IMR-90 (cell line): ENCODE measurements at regions not wholly inside any gene's neighbourhood (a gene's known extent, or its start where the extent isn't known, plus 50 kb on each side); places are given as distances from the start of the nearest gene placed in this dataset.

Experiments used
- ATAC-seq: fragments of 200-7000 bp; cut with Tn5 transposase; 2 replicates; pipeline ENCODE4 v1.9.1; 2020; ENCODE audit warnings: low read depth, mild to moderate bottlenecking, moderate library complexity
- BruUV-seq: library from RNA; stranded (reverse); fragments of 400-500 nt; replicated peaks from 2 replicates; lab custom pipeline; 2021; lab: Mats Ljungman, UMichigan
- CTCF ChIA-PET: fragments of 300-600 bp; formaldehyde crosslinking; extraction: SDS; loops from one replicate; lab custom pipeline; 2021; ENCODE audit warnings: antibody characterized with exemption; lab: Yijun Ruan, JAX
- POLR2A ChIA-PET: fragments of 300-600 bp; sonication (Branson Sonifier 250); formaldehyde crosslinking; loops from one replicate; lab custom pipeline; 2022; ENCODE audit warnings: antibody characterized with exemption; ENCODE audit not compliant: unreplicated experiment; lab: Charles Lee
- DNase-seq: peaks from one replicate; pipeline ENCODE4 v3.0.0; 2013
- H2AFZ ChIP-seq: replicated peaks from 2 replicates; pipeline ENCODE3; 2013; ENCODE audit warnings: low read length, mild to moderate bottlenecking; ENCODE audit not compliant: poor library complexity
- H2AK5ac ChIP-seq: 2 replicates; pipeline ENCODE4 v1.6.1; 2013; ENCODE audit warnings: low read depth, low read length, inconsistent platforms
- H2AK9ac ChIP-seq: replicated peaks from 2 replicates; pipeline ENCODE3; 2013; ENCODE audit warnings: mild to moderate bottlenecking, low read depth, low read length, moderate library complexity; ENCODE audit not compliant: poor library complexity
- H2BK120ac ChIP-seq: 2 replicates; pipeline ENCODE4 v1.6.1; 2013; ENCODE audit warnings: low read depth, low read length, inconsistent platforms
- H2BK15ac ChIP-seq: 3 replicates; pipeline ENCODE4 v1.6.1; 2013; ENCODE audit warnings: low read depth, low read length, inconsistent platforms
- H2BK20ac ChIP-seq: 2 replicates; pipeline ENCODE4 v1.6.1; 2013; ENCODE audit warnings: low read depth, mild to moderate bottlenecking, inconsistent platforms, low read length, moderate library complexity
- H2BK5ac ChIP-seq: 2 replicates; pipeline ENCODE4 v1.6.1; 2013; ENCODE audit warnings: mild to moderate bottlenecking, low read depth, low read length, inconsistent platforms; ENCODE audit not compliant: poor library complexity, severe bottlenecking
- H3K14ac ChIP-seq: replicated peaks from 2 replicates; pipeline ENCODE4 v1.6.1; 2013; ENCODE audit warnings: low read depth, low read length, inconsistent platforms
- H3K18ac ChIP-seq: 2 replicates; pipeline ENCODE4 v1.6.1; 2013; ENCODE audit warnings: low read depth, low read length, control low read depth
- H3K23ac ChIP-seq: 2 replicates; pipeline ENCODE4 v1.6.1; 2013; ENCODE audit warnings: low read depth, low read length, inconsistent platforms
- H3K27ac ChIP-seq: 2 replicates; pipeline ENCODE4 v1.5.1; 2013; ENCODE audit warnings: mild to moderate bottlenecking, control low read depth, low read length; ENCODE audit not compliant: insufficient read depth
- H3K27me3 ChIP-seq: 2 replicates; pipeline ENCODE4 v1.6.1; 2013; ENCODE audit warnings: low read length; ENCODE audit not compliant: control insufficient read depth, insufficient read depth
- H3K36me3 ChIP-seq: 2 replicates; pipeline ENCODE4 v1.6.1; 2013; ENCODE audit warnings: low read length, mixed read lengths; ENCODE audit not compliant: control insufficient read depth, insufficient read depth
- H3K4ac ChIP-seq: 2 replicates; pipeline ENCODE4 v1.6.1; 2013; ENCODE audit warnings: low read depth, low read length, inconsistent platforms
- H3K4me1 ChIP-seq: 2 replicates; pipeline ENCODE4 v1.6.1; 2013; ENCODE audit warnings: low read length, mixed read lengths; ENCODE audit not compliant: control insufficient read depth, insufficient read depth
- H3K4me2 ChIP-seq: 2 replicates; pipeline ENCODE4 v1.6.1; 2013; ENCODE audit warnings: low read depth, mild to moderate bottlenecking, control low read depth, low read length, moderate library complexity
- H3K4me3 ChIP-seq: 2 replicates; pipeline ENCODE4 v1.5.1; 2013; ENCODE audit warnings: low read depth, mild to moderate bottlenecking, control low read depth, low read length, moderate library complexity; ENCODE audit not compliant: insufficient read depth
- H3K56ac ChIP-seq: 2 replicates; pipeline ENCODE4 v1.6.1; 2013; ENCODE audit warnings: low read length, inconsistent platforms; ENCODE audit not compliant: insufficient read depth; ENCODE audit errors: extremely low read depth
- H3K79me1 ChIP-seq, 2 experiments: 2 replicates each; pipeline ENCODE4 v1.6.1; 2013; ENCODE audit warnings: low read length in 2 of 2, inconsistent platforms in 1 of 2, low read depth in 1 of 2
- H3K9ac ChIP-seq: 2 replicates; pipeline ENCODE4 v1.6.1; 2013; ENCODE audit warnings: low read depth, low read length, control low read depth
- H3K9me1 ChIP-seq: 2 replicates; pipeline ENCODE4 v1.6.1; 2013; ENCODE audit warnings: low read length, inconsistent platforms; ENCODE audit not compliant: insufficient read depth
- H3K9me3 ChIP-seq: 2 replicates; pipeline ENCODE4 v1.6.1; 2013; ENCODE audit warnings: low read length; ENCODE audit not compliant: control insufficient read depth, insufficient read depth
- H4K20me1 ChIP-seq: 2 replicates; pipeline ENCODE4 v1.6.1; 2013; ENCODE audit warnings: low read length, inconsistent platforms; ENCODE audit not compliant: insufficient read depth
- H4K5ac ChIP-seq: 2 replicates; pipeline ENCODE4 v1.6.1; 2013; ENCODE audit warnings: mild to moderate bottlenecking, low read depth, low read length, control low read depth
- H4K8ac ChIP-seq, 2 experiments: 2 replicates each; pipeline ENCODE4 v1.6.1; 2013; ENCODE audit warnings: low read depth in 2 of 2, low read length in 2 of 2, control low read depth in 1 of 2, inconsistent platforms in 1 of 2
- H4K91ac ChIP-seq: 2 replicates; pipeline ENCODE4 v1.6.1; 2013; ENCODE audit warnings: low read depth, low read length, inconsistent platforms; ENCODE audit not compliant: insufficient read depth
- BHLHE40 ChIP-seq: fragments of 150-350 bp; IDR thresholded peaks from 2 replicates; pipeline ENCODE4 v1.6.1; 2016; ENCODE audit warnings: mild to moderate bottlenecking, low read depth, low read length
- CEBPB ChIP-seq: IDR thresholded peaks from 2 replicates; pipeline ENCODE4 v1.6.1; 2012; ENCODE audit warnings: low read depth, low read length, improper control_type of control experiment
- CHD1 ChIP-seq: IDR thresholded peaks from 2 replicates; pipeline ENCODE4 v1.6.1; 2012; ENCODE audit warnings: low read depth, low read length, improper control_type of control experiment
- CTCF ChIP-seq: conservative IDR thresholded peaks from 2 replicates; pipeline ENCODE4 v1.5.1; 2012; ENCODE audit warnings: mild to moderate bottlenecking, low read depth, low read length, improper control_type of control experiment
- ELK1 ChIP-seq: fragments of 150-350 bp; IDR thresholded peaks from 2 replicates; pipeline ENCODE4 v1.6.1; 2016; ENCODE audit warnings: low read depth, mild to moderate bottlenecking, low read length, moderate library complexity, borderline replicate concordance
- FOS ChIP-seq: fragments of 150-350 bp; IDR thresholded peaks from 2 replicates; pipeline ENCODE4 v1.6.1; 2016; ENCODE audit warnings: low read depth, low read length
- MAFK ChIP-seq: IDR thresholded peaks from 2 replicates; pipeline ENCODE4 v1.6.1; 2012; ENCODE audit warnings: low read depth, low read length, improper control_type of control experiment
- MAZ ChIP-seq: IDR thresholded peaks from 2 replicates; pipeline ENCODE4 v1.6.1; 2012; ENCODE audit warnings: low read depth, mild to moderate bottlenecking, low read length, improper control_type of control experiment, moderate library complexity, borderline replicate concordance
- MXI1 ChIP-seq: IDR thresholded peaks from 2 replicates; pipeline ENCODE4 v1.6.1; 2012; ENCODE audit warnings: low read depth, mild to moderate bottlenecking, low read length, moderate library complexity, borderline replicate concordance
- NFE2L2 ChIP-seq: fragments of 150-350 bp; IDR thresholded peaks from 2 replicates; pipeline ENCODE4 v1.6.1; 2016; ENCODE audit warnings: low read depth, mild to moderate bottlenecking, low read length
- POLR2A ChIP-seq: IDR thresholded peaks from 2 replicates; pipeline ENCODE4 v1.6.1; 2012; ENCODE audit warnings: mild to moderate bottlenecking, low read depth, low read length
- RAD21 ChIP-seq: IDR thresholded peaks from 2 replicates; pipeline ENCODE4 v1.6.1; 2012; ENCODE audit warnings: low read length, improper control_type of control experiment
- RCOR1 ChIP-seq: IDR thresholded peaks from 2 replicates; pipeline ENCODE4 v1.6.1; 2012; ENCODE audit warnings: mild to moderate bottlenecking, low read length, improper control_type of control experiment; ENCODE audit not compliant: insufficient replicate concordance
- RFX5 ChIP-seq: IDR thresholded peaks from 2 replicates; pipeline ENCODE4 v1.8.0; 2012; ENCODE audit warnings: low read depth, mild to moderate bottlenecking, low read length, moderate library complexity
- SMC3 ChIP-seq: fragments of 150-350 bp; IDR thresholded peaks from 2 replicates; pipeline ENCODE4 v1.6.1; 2016; ENCODE audit warnings: low read depth, mild to moderate bottlenecking, antibody characterized with exemption, low read length, moderate library complexity
- USF2 ChIP-seq: fragments of 150-350 bp; IDR thresholded peaks from 2 replicates; pipeline ENCODE4 v1.6.1; 2017; ENCODE audit warnings: mild to moderate bottlenecking, antibody characterized with exemption, low read length, low read depth
- WGBS, 2 experiments: methylation state at CpG; one replicate each; pipeline versions ENCODE4 v1.1.5 to v1.1.7; 2013; ENCODE audit warnings: missing lambda C conversion rate in 2 of 2; ENCODE audit not compliant: insufficient read length in 1 of 2; ENCODE audit errors: extremely low coverage in 2 of 2; 5-methylcytosine and 5-hydroxymethylcytosine counted together
- dilution Hi-C: fragments of 300-500 bp; cut with HindIII; formaldehyde crosslinking; loops from one replicate; pipeline ENCODE4 v1.14.3; 2018; ENCODE audit warnings: low sequenced_read_pairs; ENCODE audit not compliant: unreplicated experiment
- in situ Hi-C: fragments of 300-500 bp; cut with MboI; formaldehyde crosslinking; loops from 3 replicates; pipeline ENCODE4 v1.14.3; 2019; ENCODE audit warnings: low sequenced_read_pairs, inconsistent platforms, mixed read lengths
- intact Hi-C: fragments of 100-400 bp; cut with micrococcal nuclease; formaldehyde crosslinking; loops from 2 replicates; pipeline ENCODE4 v1.10.0; 2022

GRCh38 chr10:44716470-44717015 is 194.6 kb upstream of the TMEM72 start:
- no peaks in the 10 kb centered on the region for H3K36me3 ChIP-seq
- no peaks in the 10 kb centered on the region for H3K79me1 ChIP-seq
- no peak overlapping the region; the same call in 1 of the 2 replicates for H4K91ac ChIP-seq
- no peaks in the 10 kb centered on the region for H4K20me1 ChIP-seq
- H2AK5ac ChIP-seq: 0 out of 2 replicates have a peak overlapping the region, but pooled peaks have one; percentile 9
- H3K18ac ChIP-seq: no peak overlapping the region
- no peak overlapping the region for H2BK15ac ChIP-seq
- ChIA-PET CTCF (no interaction called here), POLR2A (no interaction called here)
- ATAC-seq (no peak), DNase-seq (no peak)
- intact Hi-C loops: no loop called here
- H3K9me1 ChIP-seq: no peaks in the 10 kb centered on the region; the same call in 1 of the 2 replicates
- peak overlapping the region; percentile 42 for H2BK120ac ChIP-seq
- peak overlapping the region; percentile 40 for H3K4ac ChIP-seq
- no peak overlapping the region for H3K23ac ChIP-seq
- dilution Hi-C loops: no loop called here
- no peaks in the 10 kb centered on the region for H3K27me3 ChIP-seq
- no peak overlapping the region for H3K9ac ChIP-seq
- H3K4me3 ChIP-seq: no peak overlapping the region
- no peak overlapping the region for H4K5ac ChIP-seq
- H4K8ac ChIP-seq: 0 out of 4 replicates have a peak overlapping the region, but pooled peaks of 1 of the 2 experiments have one; percentile 0
- H2BK20ac ChIP-seq: peak overlapping the region; percentile 42; the same call in 1 of the 2 replicates
- peaks cover 9% of the 10 kb centered on the region for H3K4me1 ChIP-seq
- no peak overlapping the region for H3K56ac ChIP-seq
- no peak overlapping the region for H2AK9ac ChIP-seq
- no peak overlapping the region; the same call in 1 of the 2 replicates for H3K14ac ChIP-seq
- no peak for TF ChIP-seq RFX5
- no peak for TF ChIP-seq NFE2L2
- TF ChIP-seq FOS: no peak
- TF ChIP-seq CHD1: no peak
- no peak for TF ChIP-seq ELK1
- TF ChIP-seq RAD21: no peak
- TF ChIP-seq USF2: no peak
- TF ChIP-seq BHLHE40: no peak
- TF ChIP-seq MXI1: no peak
- no peak for TF ChIP-seq CTCF
- TF ChIP-seq MAZ: no peak
- no peak for TF ChIP-seq RCOR1
- no peak for TF ChIP-seq SMC3
- no peak for TF ChIP-seq CEBPB
- TF ChIP-seq POLR2A: no peak
- no peak for TF ChIP-seq MAFK
- no peak overlapping the region for H3K27ac ChIP-seq
- BruUV-seq: no TSS peak
- H3K4me2 ChIP-seq: no peak overlapping the region
- in situ Hi-C loops: no loop called here
- peak overlapping the region; percentile 81 for H2AFZ ChIP-seq
- WGBS, 2 experiments: no CpG with 5 or more reads among the region's 4 CpGs
- no peak overlapping the region for H2BK5ac ChIP-seq
- no peaks in the 10 kb centered on the region for H3K9me3 ChIP-seq
